Lower leg skin (tissue), 4 donors: ENCODE measurements at regions not wholly inside any gene's neighbourhood (a gene's known extent, or its start where the extent isn't known, plus 50 kb on each side); places are given as distances from the start of the nearest gene placed in this dataset.

Experiments used
- DNase-seq, 2 donors: peaks; one replicate each; pipeline ENCODE4 v3.0.0-alpha.2; 2019; ENCODE audit warnings: low spot score in 2 of 2
- H3K4me3 ChIP-seq: fragments of 200-600 bp; sonication (generic); 2 replicates; pipeline ENCODE4 v1.5.1; 2017; ENCODE audit warnings: mild to moderate bottlenecking, low read depth; ENCODE audit not compliant: poor library complexity, severe bottlenecking
- CTCF ChIP-seq, 3 donors: fragments of 450-650 bp; IDR thresholded peaks; one replicate each; pipeline ENCODE4 v1.5.1; 2016; ENCODE audit warnings: antibody characterized with exemption in 3 of 3, mild to moderate bottlenecking in 3 of 3, moderate library complexity in 2 of 3
- POLR2A ChIP-seq, 2 donors: fragments of 450-650 bp; IDR thresholded peaks; one replicate each; pipeline ENCODE4 v1.6.1; 2016 to 2017; ENCODE audit warnings: antibody characterized with exemption in 2 of 2, mild to moderate bottlenecking in 1 of 2, moderate library complexity in 1 of 2
- WGBS, 2 donors: methylation state at CpG; one replicate each; pipeline ENCODE4 v1.1.5; 2018; 5-methylcytosine and 5-hydroxymethylcytosine counted together
- intact Hi-C: fragments of 100-400 bp; cut with DNase I; formaldehyde crosslinking; loops from one replicate; pipeline ENCODE4 v1.15.0; 2023; ENCODE audit warnings: low total_unique reads

DNA sequence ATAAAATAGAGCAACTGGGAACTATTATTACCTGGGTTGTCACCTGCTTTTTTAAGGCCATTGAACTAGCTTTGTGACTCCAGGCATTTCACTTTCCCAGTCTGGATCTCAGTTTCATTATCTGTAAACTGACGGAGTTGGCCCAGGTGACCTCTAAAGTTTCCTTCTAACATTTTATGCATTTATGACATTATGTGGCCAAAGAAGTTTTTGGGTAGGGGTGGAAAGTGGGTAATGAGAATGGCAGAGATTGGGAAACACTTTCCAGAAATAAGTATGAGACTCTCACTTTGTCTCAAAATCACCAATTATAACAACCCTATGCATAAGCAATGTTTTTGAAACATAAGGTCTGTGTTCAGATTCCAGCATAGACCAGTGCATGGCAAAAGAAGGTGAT, 99.1 kb upstream of the ARHGEF3 start:
- TF ChIP-seq POLR2A (IDR thresholded peaks at IDR 0.05) (no peak), CTCF (IDR thresholded peaks at IDR 0.05) (no peak)
- H3K4me3 ChIP-seq, result no peak overlapping the region
- intact Hi-C loops, result no loop called here
- 0% methylated on average over 1 of the region's 1 CpG for WGBS, 2 donors
- no peak for DNase-seq

DNA sequence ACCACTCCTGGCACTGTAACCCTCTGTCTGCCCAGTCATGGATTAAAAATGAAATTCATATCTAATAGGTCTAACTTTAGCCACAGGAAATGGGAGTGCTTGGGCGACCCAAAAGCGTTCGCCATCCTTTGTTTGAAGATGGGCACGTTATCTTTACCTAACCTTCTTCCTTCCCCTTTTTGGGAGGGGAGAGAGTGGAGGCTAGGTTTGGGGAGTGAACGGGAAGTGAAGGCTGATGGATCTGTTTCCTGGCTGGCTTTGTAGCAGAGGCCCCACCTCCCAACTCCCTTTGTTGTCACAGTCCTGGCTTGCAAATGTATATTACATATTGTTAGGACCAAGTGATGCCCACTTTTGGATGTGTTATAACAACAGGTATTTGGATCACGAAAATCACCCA, 98.1 kb upstream of the ARHGEF3 start:
- DNase-seq, result no peak
- no peak overlapping the region for H3K4me3 ChIP-seq
- intact Hi-C loops, result no loop called here
- 73 to 82% methylated on average over 6 of the region's 6 CpGs for WGBS, 2 donors
- TF ChIP-seq POLR2A (IDR thresholded peaks at IDR 0.05) (no peak), CTCF (IDR thresholded peaks at IDR 0.05) (no peak)

GRCh38 chr3:56899078-56899477, 97.3 kb upstream of the ARHGEF3 start:
- no peak for DNase-seq
- H3K4me3 ChIP-seq, result no peak overlapping the region
- intact Hi-C loops, result no loop called here
- TF ChIP-seq POLR2A (IDR thresholded peaks at IDR 0.05), result no peak
- TF ChIP-seq CTCF (IDR thresholded peaks at IDR 0.05), result no peak
- WGBS, 2 donors, result 88 to 96% methylated on average over 6 of the region's 6 CpGs

DNA sequence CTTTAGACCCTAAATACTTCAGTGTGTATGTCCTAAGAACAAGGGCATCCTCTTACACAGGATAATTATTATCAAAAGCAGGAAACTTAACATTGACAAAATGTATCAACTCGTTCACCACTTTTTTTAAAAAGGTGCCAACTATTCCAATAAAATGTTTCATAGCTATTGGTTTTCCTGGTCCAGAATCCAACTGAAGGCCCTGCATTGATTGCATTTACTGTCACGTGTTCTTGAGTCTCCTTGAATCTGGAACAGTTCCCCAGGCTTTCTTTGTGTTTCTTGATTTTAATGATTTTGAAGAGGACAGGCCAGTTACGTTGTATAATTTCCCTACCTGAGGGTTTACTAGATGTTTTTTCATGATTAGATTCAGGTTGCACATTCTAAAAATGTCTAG, 94.6 kb upstream of the ARHGEF3 start:
- TF ChIP-seq POLR2A (IDR thresholded peaks at IDR 0.05), result no peak
- TF ChIP-seq CTCF (IDR thresholded peaks at IDR 0.05), result no peak
- no peak for DNase-seq
- 74 to 75% methylated on average over 3 of the region's 3 CpGs for WGBS, 2 donors
- intact Hi-C loops, result no loop called here
- H3K4me3 ChIP-seq, result no peak overlapping the region

- no peak for DNase-seq
- TF ChIP-seq POLR2A (IDR thresholded peaks at IDR 0.05), result no peak
- no peak for TF ChIP-seq CTCF (IDR thresholded peaks at IDR 0.05)
- intact Hi-C loops, result no loop called here
- WGBS, 2 donors, result 55 to 70% methylated on average over 10 of the region's 10 CpGs
- H3K4me3 ChIP-seq, result no peak overlapping the region
These were observed 93.2 kb upstream of the ARHGEF3 start for GRCh38 chr3:56894881-56895431.

DNA sequence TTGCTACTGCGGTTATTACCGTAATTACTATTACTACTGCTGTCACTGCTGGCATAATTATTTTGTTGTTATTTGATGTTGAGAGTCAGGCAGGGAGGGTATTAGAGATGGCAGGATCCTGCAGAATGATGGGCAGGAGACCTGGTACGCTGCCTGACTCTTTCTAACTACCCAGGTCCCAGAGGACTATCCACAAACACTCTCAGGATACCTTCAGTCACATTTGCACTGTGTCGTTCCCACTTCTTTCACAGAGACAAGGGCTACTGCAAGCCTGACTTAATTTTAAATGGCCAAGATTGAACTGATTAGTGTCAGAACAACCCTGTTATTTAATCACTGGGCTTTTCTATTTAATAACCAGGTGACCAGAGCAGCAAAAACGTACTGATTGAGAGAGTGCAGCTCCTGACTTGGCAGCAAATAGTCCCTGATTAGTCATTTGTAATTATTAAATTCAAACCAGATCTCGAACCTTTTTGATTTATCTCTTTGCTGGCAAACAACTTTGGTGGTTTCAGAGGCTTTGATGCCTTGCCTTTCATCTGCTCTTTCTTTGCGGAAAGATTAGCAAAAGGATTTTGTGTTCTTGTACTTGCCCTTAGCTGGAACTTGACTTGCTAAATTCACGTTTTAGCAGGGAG, 88.8 kb upstream of the ARHGEF3 start:
- TF ChIP-seq CTCF (IDR thresholded peaks at IDR 0.05) (no peak), POLR2A (IDR thresholded peaks at IDR 0.05) (no peak)
- no peak for DNase-seq
- intact Hi-C loops, result no loop called here
- no peak overlapping the region for H3K4me3 ChIP-seq
- 46 to 47% methylated on average over 8 of the region's 8 CpGs for WGBS, 2 donors
